NCI-H524 (cell line): ENCODE measurements at regions not wholly inside any gene's neighbourhood (a gene's known extent, or its start where the extent isn't known, plus 50 kb on each side); places are given as distances from the start of the nearest gene placed in this dataset.

Experiments used
- DNase-seq, 2 experiments: peaks; one replicate each; lab custom pipeline; 2025; lab: John Stamatoyannopoulos, UW

DNA sequence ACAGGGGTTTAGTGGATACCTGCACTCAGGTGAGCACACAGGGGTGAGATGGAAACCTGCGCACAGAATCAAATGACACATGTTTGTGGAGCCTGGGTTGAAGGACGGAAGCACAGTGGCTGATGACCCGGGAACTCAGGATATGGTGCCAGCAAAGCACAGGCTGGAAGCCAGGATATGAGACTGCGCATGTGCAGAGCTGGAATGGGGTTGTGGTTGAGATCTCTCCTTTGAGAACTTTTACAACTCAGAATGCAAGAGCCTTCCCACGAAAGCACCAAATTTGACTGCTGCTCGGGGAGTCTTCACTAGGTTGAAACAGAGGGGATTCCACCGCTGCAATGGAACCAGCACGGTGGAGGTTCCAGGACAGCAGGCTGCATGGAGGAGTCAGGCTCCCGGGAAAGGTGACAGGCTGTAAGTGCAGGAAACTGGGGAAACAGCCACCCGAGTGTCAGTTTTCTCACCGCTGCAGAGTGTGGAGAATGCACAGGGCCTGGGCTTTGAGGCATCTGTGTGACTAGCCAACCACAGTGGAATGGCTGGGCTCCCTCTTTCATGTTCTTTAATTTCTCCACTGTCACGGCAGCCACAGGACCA lies 133.4 kb upstream of the TCERG1L start:
- DNase-seq, result no peak

DNA sequence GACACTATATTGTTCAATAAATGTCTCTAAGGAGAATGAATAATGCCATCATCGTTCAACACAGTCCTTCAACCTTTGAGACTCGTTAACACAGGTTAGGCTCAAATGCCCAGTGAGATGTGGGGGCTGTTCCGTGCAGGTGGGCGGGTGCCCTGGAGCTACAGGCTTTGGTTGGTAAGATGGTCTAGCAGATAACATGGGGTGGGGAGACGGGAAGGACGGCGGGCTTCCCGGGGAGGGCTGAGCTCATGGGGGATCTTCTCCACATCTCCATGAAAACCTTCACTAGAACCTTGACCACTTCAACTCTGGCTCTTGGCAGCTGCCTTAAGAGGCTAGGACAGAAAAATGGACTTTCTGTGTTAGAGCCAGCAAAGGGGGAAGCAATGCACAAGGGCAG lies 134.1 kb upstream of the TCERG1L start:
- no peak for DNase-seq

DNA sequence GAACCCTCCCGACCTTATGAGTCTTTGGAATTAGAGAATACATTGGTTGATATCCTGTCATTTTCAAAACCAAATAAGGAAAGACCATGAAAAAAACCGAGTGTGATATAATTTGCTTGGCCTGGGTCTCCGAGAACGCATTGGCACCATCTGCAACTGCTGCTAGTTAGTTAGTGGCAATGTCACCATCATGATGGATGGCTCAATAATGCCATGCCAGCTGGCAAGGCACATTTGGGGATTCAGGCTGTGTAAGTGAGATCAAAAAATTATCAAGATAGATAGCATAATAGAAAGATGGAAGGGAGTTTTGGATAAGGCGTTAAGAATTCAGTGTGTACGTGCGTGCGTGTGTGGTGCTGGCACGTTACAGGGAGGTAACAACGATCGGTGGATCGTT lies 134.7 kb upstream of the TCERG1L start:
- DNase-seq, result no peak

GRCh38 chr10:131448171-131448570 lies 136.7 kb upstream of the TCERG1L start:
- no peak for DNase-seq

DNA sequence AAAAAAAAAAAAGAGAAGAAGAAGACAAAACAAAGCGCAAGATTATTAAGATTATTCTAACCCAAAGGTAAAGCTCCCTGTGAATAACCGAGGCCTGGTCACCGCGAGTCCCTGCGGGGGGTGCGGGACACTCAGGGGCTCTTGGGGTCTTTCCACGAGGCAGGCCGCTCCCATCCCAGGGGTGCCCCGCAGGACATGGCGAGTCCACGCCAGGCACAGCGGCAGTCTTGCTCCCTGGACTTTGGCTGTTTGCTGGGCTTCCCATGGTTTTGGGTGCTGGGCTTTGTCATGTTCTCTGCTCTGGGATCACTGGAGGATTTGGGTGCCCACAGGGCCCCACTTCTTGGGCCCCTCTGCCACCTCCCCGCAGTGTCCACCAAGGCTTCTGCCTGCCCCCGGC lies 137.4 kb upstream of the TCERG1L start:
- no peak for DNase-seq

DNA sequence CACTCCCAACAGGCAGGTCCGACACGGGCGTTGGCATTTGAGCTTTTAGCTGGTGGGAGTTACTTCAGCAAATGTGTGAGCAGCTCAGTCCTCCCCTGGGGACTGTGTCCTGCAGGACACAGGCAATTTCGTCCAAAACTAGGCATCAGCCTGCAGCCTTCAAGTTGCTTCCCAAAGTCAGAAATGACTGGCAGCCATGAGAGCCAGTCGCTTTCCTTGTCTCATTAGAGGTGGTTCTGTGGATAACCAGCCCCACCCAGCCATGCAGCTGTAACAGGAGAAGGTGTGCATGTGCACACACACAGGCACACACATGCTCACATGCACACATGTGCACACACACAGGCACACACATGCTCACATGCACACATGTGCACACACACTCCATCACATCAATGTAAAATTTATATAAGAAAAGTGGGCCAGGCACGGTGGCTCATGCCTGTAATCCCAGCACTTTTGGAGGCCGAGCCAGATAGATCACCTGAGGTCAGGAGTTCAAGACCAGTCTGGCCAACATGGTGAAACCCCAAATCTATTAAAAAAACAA lies 138.8 kb upstream of the TCERG1L start:
- DNase-seq, result no peak

GRCh38 chr10:131451407-131452015 lies 140.0 kb upstream of the TCERG1L start:
- DNase-seq, result no peak

DNA sequence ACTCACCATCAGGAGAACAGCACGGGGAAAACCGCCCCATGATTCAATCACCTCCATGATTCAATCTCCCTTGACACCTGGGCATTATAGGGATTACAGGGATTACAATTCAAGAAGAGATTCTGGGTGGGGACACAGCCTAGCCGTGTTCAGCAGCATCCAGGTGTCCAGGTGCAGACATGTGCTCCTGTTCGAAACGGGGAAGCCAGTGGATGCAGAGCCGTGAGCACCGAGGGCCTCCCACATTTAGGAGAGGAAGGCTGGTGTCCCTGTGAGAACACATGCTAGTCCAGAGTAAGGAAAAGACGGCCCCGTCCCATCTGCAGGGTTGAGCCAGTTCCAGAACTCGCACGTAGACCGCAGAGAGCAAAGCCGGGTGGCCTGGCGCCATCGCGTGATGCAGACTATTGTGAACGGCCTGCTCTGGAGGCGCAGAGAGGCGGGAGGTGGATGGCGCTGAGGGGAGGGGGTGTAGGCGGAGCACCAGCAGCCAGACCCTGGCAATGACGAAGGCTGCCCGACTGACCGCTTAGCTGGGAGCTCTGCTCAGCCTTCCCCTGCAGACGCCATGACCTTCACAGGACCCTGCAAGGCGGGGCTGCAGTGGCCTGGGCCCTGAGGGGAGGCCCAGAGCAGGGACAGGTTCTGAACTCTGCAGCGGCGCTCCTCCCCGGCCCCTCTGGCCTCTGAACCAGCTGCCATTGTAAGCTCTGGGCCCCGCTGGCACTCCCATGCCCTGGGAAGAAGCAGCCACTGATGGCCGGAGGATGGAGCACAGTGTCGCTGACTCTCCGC lies 141.6 kb upstream of the TCERG1L start:
- DNase-seq, result no peak

GRCh38 chr10:131453721-131454634 lies 142.5 kb upstream of the TCERG1L start:
- DNase-seq, result peak in 1 of 2 experiments; percentile 38

- DNase-seq, result no peak
Observed at GRCh38 chr10:131456411-131456810, 144.9 kb upstream of the TCERG1L start.

DNA sequence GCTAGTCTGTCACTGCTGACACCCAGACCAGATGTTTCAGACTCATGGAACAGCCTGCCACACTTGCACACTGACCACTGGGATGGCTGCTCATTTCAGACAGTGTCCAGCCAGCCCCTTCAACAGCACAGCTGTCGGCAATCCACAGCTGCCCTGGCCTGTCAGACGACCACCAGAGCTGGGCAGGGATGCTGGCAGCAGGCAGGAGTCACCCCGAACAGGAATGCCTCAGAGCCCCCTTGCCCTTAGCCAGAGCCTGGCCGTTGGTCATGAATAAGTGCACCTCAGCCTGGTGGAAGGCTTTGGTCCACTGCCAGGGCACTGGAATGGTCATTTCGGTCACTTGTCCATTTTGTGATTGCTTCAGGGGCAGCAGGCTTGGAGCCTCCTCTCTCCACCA lies 149.6 kb upstream of the TCERG1L start:
- no peak for DNase-seq

DNA sequence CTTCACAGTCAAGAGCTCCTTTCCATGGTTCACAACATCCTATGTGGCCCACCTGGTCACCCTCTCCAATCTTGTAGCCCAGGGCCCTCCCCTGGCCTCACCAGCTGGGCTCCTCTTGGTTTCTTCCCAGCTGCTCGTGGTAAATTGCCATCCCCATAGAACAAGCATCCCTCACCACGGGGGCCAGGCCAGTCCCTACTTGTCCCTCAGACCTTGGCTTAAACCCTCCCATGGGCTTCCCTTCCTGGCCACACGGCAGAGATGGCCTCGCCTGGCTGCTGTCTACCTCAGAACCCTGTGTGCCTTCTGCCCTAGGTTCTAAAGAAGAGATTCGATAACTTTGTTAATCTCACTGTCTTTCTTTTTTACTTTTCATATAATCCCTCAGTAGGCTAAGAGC lies 153.3 kb upstream of the TCERG1L start:
- DNase-seq, result no peak

DNA sequence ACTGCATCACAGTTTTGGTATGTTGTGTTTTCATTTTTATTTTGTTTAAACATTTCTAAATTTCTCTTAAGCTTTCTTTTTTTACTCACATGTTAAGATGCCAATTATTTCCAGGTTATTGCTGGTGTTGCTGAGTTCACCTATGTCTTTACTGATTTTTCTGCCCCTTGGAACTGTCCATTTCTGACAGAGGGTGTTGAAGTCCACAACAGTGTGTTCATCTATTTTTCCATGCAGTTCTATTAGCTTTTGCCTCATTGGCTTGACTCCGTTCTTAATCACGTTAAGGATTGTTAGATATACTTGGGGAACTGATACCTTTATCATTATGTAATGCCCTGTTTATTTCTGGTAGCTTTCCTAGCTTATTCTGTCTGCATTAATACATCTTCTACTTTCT lies 158.0 kb upstream of the TCERG1L start:
- no peak for DNase-seq

- no peak for DNase-seq
Observed at GRCh38 chr10:131473645-131474044, 162.1 kb upstream of the TCERG1L start.

- no peak for DNase-seq
Observed at GRCh38 chr10:131474416-131474815, 162.9 kb upstream of the TCERG1L start.

DNA sequence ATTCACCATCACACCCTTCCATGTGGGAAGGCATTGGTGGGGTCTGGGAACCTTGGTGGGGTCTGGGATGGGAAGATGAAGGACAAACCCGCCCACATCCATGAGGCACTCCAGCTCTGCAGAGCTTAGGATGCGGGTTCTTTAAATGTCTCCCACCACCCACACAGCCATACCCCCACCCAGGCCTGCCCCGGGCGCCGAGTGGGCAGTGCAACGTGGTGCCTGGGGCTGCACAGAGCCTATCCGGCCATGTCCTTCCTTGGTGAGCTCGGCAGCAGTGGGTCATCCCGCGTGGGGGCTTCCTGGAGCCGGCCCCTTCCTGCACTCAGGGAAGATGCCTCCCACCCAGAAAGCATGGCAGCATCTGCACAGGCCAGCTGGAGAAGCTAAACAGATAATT lies 163.5 kb upstream of the TCERG1L start:
- DNase-seq, result no peak

GRCh38 chr10:131475803-131476202 lies 164.3 kb upstream of the TCERG1L start:
- no peak for DNase-seq

GRCh38 chr10:131477457-131478121 lies 166.1 kb upstream of the TCERG1L start:
- DNase-seq, result no peak

DNA sequence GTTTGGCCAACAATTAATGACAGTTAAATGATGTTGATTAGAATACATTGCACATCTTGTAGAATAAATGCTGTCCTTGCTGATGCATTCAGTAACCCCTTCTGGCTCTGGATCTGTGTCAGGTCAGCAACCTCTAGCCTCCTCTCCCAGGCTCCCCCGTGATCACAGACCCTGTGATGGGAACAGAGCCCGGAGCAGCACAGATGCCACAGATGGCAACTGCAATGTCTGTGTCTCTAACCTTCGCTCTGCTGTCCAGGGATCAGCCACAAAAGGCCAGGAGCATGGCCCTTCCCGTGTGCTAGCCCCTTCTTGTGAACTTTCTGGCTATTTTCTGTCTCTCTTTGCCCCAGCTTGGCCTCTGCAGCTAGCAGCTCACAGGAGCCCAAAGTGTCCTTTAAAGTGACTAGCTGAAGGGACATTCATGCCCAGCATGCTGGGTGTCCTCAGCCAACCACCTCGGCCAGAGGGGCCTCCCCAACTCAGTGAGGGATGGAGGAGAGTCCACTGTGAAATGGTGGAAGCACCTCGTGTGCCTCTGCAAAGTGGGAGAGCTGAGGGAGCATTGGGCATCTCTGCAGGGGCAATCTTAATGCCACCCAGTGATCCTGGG lies 167.0 kb upstream of the TCERG1L start:
- no peak for DNase-seq

- DNase-seq, result no peak
Observed at GRCh38 chr10:131480066-131480465, 168.5 kb upstream of the TCERG1L start.

- no peak for DNase-seq
Observed at GRCh38 chr10:131480861-131481260, 169.3 kb upstream of the TCERG1L start.
